ENCODE measurements at regions not wholly inside any gene's neighbourhood (a gene's known extent, or its start where the extent isn't known, plus 50 kb on each side); places are given as distances from the start of the nearest gene placed in this dataset.

DNA sequence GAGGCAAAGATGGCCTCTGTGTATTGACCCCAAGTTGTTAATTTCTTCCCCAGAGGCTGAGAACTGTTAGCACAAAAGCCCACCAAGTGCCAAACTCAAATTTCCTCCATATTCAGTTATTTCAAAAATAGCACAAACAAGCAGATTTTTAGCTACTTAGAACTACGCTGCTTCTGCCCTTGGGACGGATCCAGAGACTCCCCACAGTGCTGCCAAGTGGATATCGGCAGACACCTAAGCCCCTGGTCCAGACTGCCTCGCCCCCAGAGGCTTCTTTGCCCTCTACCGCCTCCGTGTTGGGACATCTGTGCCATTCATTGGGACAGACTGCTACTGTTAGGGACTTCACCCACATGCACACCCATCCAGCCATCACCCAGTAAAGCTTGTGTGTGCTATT is 188.3 kb downstream of the POSTN start:
- no peaks in the 10 kb centered on the region for H3K27me3 ChIP-seq (ENCODE audit: control insufficient read depth, insufficient read depth, low read length)
- H3K4me3 ChIP-seq (ENCODE audit: low read length in 3 of 3), result no peak overlapping the region
- no peak overlapping the region for H3K9ac ChIP-seq (ENCODE audit: low read length in 3 of 3)
- H3K36me3 ChIP-seq (ENCODE audit: control insufficient read depth in 2 of 3, insufficient read depth in 3 of 3, low read length in 3 of 3), result no peaks in the 10 kb centered on the region
- H3K4me1 ChIP-seq (ENCODE audit: control insufficient read depth in 2 of 3, insufficient read depth in 2 of 3, low read depth in 1 of 3, low read length in 3 of 3), result no peaks in the 10 kb centered on the region
- DNase-seq (no peak), FAIRE-seq (no peak)
- H3K9me3 ChIP-seq (ENCODE audit: control insufficient read depth in 2 of 3, insufficient read depth in 1 of 3, low read length in 3 of 3), result no peaks in the 10 kb centered on the region
- TF ChIP-seq, protein P1, sequence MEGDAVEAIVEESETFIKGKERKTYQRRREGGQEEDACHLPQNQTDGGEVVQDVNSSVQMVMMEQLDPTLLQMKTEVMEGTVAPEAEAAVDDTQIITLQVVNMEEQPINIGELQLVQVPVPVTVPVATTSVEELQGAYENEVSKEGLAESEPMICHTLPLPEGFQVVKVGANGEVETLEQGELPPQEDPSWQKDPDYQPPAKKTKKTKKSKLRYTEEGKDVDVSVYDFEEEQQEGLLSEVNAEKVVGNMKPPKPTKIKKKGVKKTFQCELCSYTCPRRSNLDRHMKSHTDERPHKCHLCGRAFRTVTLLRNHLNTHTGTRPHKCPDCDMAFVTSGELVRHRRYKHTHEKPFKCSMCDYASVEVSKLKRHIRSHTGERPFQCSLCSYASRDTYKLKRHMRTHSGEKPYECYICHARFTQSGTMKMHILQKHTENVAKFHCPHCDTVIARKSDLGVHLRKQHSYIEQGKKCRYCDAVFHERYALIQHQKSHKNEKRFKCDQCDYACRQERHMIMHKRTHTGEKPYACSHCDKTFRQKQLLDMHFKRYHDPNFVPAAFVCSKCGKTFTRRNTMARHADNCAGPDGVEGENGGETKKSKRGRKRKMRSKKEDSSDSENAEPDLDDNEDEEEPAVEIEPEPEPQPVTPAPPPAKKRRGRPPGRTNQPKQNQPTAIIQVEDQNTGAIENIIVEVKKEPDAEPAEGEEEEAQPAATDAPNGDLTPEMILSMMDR (IDR thresholded peaks at IDR 0.05; ENCODE audit: borderline replicate concordance, extremely low read depth, insufficient read depth), result no peak
- intact Hi-C loops (cut with DNase I), result no loop called here
- H3K27ac ChIP-seq (ENCODE audit: low read depth in 2 of 2, low read length in 2 of 2), result no peak overlapping the region

DNA sequence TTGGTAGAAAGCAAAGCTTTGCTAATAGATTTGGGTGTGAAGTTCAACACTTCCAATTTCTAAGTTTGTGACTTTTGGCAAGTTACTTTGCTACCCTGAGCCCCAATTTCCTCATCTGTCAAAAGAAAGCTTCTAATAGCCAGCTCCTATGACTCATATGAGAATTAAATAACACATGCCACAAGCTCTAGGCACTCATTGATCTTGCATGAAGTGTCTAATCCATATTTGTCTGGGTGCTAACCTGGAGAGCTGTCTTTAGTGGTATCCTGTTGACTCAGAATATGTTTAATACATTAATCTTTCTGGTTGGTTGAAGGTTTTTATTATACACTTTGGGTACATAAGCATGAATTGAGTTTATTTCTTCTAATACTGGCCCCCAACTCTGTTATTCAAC is 188.8 kb downstream of the POSTN start:
- no peaks in the 10 kb centered on the region for H3K36me3 ChIP-seq (ENCODE audit: control insufficient read depth in 2 of 3, insufficient read depth in 3 of 3, low read length in 3 of 3)
- no peak overlapping the region for H3K9ac ChIP-seq (ENCODE audit: low read length in 3 of 3)
- H3K4me1 ChIP-seq (ENCODE audit: control insufficient read depth in 2 of 3, insufficient read depth in 2 of 3, low read depth in 1 of 3, low read length in 3 of 3), result no peaks in the 10 kb centered on the region
- FAIRE-seq, result no peak
- H3K9me3 ChIP-seq (ENCODE audit: control insufficient read depth in 2 of 3, insufficient read depth in 1 of 3, low read length in 3 of 3), result no peaks in the 10 kb centered on the region
- intact Hi-C loops (cut with DNase I), result no loop called here
- TF ChIP-seq, protein P1 (IDR thresholded peaks at IDR 0.05; ENCODE audit: borderline replicate concordance, extremely low read depth, insufficient read depth), result no peak
- no peaks in the 10 kb centered on the region for H3K27me3 ChIP-seq (ENCODE audit: control insufficient read depth, insufficient read depth, low read length)
- H3K4me3 ChIP-seq (ENCODE audit: low read length in 3 of 3), result no peak overlapping the region
- H3K27ac ChIP-seq (ENCODE audit: low read depth in 2 of 2, low read length in 2 of 2), result no peak overlapping the region
- DNase-seq, result no peak

DNA sequence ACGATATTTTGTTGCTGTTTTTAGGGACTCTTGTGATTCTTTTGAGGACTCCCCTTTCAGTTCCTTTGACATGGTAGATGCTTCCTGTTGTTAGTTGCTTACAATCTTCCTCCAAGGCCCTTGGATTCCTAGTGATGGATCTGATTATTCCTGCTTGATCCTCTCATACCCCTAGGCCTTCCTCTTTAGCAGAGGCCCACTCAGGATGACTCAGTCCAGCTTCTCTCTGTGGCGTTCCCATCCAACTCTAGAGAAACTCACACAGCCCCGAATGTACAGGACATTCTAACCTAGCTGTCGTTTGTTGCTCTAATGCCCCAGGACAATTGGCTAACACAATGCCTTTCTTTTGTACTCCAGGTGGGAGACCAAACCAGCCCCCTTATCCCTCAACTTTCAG is 191.4 kb downstream of the POSTN start:
- TF ChIP-seq, protein P1 (IDR thresholded peaks at IDR 0.05; ENCODE audit: borderline replicate concordance, extremely low read depth, insufficient read depth), result no peak
- intact Hi-C loops (cut with DNase I), result no loop called here
- Histone ChIP-seq H3K4me3 (ENCODE audit: low read length in 3 of 3) (no peak overlapping the region), H3K36me3 (ENCODE audit: control insufficient read depth in 2 of 3, insufficient read depth in 3 of 3, low read length in 3 of 3) (no peaks in the 10 kb centered on the region), H3K9me3 (ENCODE audit: control insufficient read depth in 2 of 3, insufficient read depth in 1 of 3, low read length in 3 of 3) (no peaks in the 10 kb centered on the region), H3K4me1 (ENCODE audit: control insufficient read depth in 2 of 3, insufficient read depth in 2 of 3, low read depth in 1 of 3, low read length in 3 of 3) (no peaks in the 10 kb centered on the region), H3K27me3 (ENCODE audit: control insufficient read depth, insufficient read depth, low read length) (no peaks in the 10 kb centered on the region), H3K27ac (ENCODE audit: low read depth in 2 of 2, low read length in 2 of 2) (no peak overlapping the region), H3K9ac (ENCODE audit: low read length in 3 of 3) (no peak overlapping the region)
- FAIRE-seq, result no peak
- no peak for DNase-seq

DNA sequence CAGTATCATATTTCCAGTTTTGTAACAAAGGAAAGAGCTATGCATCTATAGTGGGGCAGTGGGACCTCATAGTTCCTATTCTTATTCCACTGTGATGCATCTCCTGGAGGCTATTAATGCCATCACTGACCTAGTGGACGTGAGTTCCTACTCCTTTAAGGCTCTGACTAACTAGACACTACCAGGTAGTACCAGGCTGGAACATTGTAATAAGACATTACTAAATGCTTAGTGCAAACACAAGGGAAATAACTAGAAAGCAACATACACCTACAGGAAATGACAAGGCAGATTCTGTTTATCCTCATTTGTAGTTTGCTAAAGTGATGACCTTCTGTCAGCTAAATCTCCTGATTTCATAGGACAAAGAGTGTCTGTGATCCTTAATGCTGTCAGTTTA is 192.5 kb downstream of the POSTN start:
- H3K4me1 ChIP-seq (ENCODE audit: control insufficient read depth in 2 of 3, insufficient read depth in 2 of 3, low read depth in 1 of 3, low read length in 3 of 3), result no peaks in the 10 kb centered on the region
- H3K9ac ChIP-seq (ENCODE audit: low read length in 3 of 3), result no peak overlapping the region
- DNase-seq (no peak), FAIRE-seq (no peak)
- intact Hi-C loops (cut with DNase I), result no loop called here
- H3K36me3 ChIP-seq (ENCODE audit: control insufficient read depth in 2 of 3, insufficient read depth in 3 of 3, low read length in 3 of 3), result no peaks in the 10 kb centered on the region
- no peaks in the 10 kb centered on the region for H3K27me3 ChIP-seq (ENCODE audit: control insufficient read depth, insufficient read depth, low read length)
- no peaks in the 10 kb centered on the region for H3K9me3 ChIP-seq (ENCODE audit: control insufficient read depth in 2 of 3, insufficient read depth in 1 of 3, low read length in 3 of 3)
- H3K27ac ChIP-seq (ENCODE audit: low read depth in 2 of 2, low read length in 2 of 2), result no peak overlapping the region
- TF ChIP-seq, protein P1 (IDR thresholded peaks at IDR 0.05; ENCODE audit: borderline replicate concordance, extremely low read depth, insufficient read depth), result no peak
- H3K4me3 ChIP-seq (ENCODE audit: low read length in 3 of 3), result no peak overlapping the region
